DMS79 treated with DMSO at 0.1 percent for 48 hours (cell line): ENCODE measurements at regions not wholly inside any gene's neighbourhood (a gene's known extent, or its start where the extent isn't known, plus 50 kb on each side); places are given as distances from the start of the nearest gene placed in this dataset.
"Not testable (repeated sequence)": the region's sequence is repeated elsewhere in the genome, so short reads cannot be mapped to it uniquely, and the experiment has no call there.

Experiments
- DNase-seq: peaks from one replicate; lab custom pipeline; 2025; lab: John Stamatoyannopoulos, UW

DNA sequence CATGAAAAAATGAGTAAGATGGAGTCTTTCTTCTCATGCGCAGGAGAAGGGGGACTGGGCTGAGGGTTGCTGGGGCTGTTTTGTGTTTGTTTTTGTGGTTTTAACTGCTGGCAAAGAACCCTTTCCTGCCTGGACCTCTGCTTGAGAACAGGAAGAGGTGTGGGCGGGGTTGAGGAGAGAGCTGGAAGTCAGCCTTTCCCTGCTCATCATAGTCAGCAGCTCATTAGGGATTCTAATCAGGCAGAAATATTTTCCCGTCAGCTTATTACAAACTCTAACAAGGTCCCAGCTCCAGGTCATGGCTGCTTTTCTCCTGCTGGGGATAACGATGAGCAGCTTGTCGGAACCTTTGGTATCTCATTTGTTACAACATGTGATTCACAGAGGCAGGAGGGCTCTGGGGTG, 185.0 kb upstream of the NRXN3 start:
- DNase-seq, result peak; percentile 92

GRCh38 chr14:77986773-77987172, 183.4 kb upstream of the NRXN3 start:
- DNase-seq, result no peak

- DNase-seq, result no peak
Observed at GRCh38 chr14:77988096-77988870, 181.9 kb upstream of the NRXN3 start.

DNA sequence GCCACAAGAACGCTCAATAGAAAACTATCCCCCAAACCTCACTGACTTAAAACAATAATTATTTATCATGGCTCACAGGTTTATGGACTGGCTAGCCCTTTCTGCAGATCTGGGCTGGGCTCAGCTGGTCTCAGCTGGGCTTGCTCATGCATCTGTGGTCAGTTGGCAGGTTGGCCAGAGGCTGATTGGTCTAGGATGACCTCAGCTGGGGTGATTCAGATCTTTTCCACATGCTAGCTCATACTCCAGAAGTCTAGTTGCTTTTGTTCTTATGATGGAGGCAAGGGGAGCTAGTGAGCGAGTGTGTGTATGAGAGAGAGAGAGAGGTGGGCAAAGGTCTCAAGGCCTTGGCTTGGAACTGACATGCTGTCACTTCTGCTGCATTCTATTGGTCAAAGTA, 181.2 kb upstream of the NRXN3 start:
- DNase-seq, result no peak

DNA sequence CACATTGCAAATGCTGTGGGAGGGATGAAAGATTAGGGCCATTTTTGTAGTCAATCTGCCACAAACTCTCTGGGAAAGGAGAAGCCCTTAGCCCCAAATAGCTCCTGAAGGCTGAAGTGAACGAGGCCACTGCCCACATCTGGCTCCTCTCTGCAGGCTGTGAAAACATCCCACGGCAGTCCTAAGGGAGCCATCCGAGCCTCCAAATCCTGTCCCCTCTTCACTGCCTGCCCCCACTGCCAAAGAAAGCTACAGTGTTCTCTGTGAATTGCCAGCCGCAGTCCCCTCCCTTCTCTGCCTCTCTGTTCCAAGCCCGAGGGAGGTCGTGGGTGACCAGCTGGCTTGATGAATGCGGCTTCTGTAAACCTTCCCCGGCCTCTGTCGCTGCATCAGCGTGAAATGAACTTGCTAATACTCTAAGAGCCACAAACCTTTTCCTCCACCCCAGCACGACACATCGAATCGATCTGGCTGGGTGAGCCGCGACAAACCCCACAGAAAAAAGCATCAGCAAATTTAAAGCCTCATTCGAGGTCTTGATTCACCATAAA, 180.7 kb upstream of the NRXN3 start:
- no peak for DNase-seq

GRCh38 chr14:77990337-77990736, 179.8 kb upstream of the NRXN3 start:
- no peak for DNase-seq

GRCh38 chr14:77991128-77991772, 178.9 kb upstream of the NRXN3 start:
- no peak for DNase-seq

GRCh38 chr14:78005325-78005724, 164.8 kb upstream of the NRXN3 start:
- DNase-seq, result no peak

GRCh38 chr14:78007160-78007559, 163.0 kb upstream of the NRXN3 start:
- DNase-seq, result no peak

DNA sequence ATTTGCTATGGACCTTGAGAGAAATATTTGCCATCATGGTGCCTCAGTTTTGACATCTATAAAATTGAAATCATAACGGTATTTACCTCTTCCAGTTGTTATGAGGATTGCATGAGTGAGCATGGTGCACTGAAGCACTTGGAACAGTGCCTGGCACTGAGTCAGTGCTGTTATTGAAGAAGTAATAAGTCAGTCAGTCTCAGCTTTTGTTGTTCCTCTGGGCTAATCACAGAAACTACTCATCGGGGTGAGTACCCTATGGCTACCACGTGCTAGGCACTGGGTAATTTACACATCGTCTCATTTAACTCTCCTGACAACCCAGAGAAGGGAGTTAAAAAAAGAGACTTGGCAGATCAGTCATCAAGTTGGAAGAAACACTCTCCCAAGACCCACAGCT, 159.5 kb upstream of the NRXN3 start:
- DNase-seq, result no peak

DNA sequence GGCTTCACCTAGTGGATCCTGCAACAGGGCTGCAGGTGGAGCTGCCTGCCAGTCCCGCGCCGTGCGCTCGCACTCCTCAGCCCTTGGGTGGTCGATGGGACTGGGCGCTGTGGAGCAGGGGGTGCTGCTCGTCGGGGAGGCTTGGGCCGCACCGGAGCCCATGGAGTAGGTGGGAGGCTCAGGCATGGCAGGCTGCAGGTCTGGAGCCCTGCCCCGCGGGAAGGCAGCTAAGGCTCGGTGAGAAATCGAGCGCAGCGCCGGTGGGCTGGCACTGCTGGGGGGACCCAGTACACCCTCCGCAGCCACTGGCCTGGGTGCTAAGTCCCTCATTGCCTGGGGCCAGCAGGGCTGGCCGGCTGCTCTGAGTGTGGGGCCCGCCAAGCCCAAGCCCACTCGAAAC, 156.3 kb upstream of the NRXN3 start:
- not testable (repeated sequence) for DNase-seq

DNA sequence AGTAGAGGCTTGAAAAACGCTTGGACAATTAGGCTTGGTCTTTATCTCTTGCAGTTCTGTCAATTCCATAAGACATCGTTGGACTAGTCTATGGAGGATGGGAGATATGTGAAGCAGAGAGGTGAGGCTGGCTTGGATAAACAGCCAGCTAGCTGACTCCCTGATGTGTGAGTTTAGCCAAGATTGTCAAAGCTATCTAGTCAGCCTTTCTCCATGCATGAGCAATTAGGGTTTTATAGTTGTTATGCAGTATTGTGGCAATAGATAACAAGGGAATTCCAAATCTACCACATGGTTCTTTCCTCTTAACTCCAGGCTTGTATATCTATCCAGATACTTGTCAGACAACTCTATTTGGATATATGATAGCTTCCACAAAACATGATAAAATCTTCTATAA, 153.6 kb upstream of the NRXN3 start:
- no peak for DNase-seq

DNA sequence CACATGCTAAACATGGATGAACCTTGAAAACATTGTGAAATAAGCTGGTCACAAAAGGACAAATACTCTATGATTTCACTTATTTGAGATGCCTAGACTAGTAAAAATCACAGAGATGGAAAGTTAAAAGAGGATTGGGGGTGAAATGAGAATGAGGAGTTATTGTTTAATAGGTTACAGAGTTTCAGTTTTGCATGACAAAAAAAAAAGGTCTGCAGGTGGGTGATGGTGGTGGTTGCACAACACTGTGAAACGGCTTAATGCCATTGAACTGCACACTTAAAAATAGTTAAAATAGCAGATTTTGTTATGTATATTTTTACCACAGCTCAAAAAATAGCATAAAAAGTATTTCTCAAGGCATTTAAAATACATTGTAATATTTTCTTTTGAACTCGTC, 151.9 kb upstream of the NRXN3 start:
- no peak for DNase-seq

DNA sequence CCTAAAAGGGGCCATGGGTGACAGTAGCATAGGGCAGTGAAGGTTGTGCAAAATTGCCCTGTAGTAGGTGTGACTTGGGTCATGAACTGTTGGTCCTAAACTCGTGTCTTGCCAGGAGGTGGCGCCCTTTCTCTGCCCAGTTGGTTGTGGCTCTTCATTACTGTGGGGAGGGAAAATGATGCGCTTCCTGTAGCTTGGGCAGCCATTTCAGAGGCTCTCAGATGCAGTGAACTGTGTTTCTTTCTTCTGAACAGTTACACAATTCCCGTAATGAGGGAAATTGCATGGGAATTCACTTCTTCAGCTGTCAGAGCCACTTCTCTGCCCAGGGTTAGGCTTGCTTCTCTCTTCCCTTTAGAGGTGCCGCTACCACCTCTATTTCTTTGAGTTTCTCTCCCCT, 148.1 kb upstream of the NRXN3 start:
- DNase-seq, result peak; percentile 72

DNA sequence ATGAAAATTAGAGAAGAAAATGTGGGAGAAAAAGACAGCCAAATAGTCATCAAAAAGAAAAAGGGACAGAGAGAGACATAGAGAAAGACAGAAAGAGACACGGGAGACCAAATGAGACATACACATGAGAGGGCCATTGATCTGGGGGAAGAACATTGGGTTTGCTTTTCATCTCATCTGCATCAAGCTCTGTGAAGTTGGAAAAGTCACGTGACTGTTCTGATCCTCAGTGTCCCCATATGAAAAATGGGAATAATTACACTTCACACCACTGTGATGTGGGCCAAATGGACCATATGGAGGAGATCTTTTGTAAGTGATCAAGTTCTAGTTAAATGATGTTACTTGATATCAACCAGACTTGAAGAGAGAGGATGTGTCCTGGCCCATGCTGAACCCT, 147.1 kb upstream of the NRXN3 start:
- no peak for DNase-seq

GRCh38 chr14:78028471-78028870, 141.7 kb upstream of the NRXN3 start:
- DNase-seq, result peak; percentile 34

DNA sequence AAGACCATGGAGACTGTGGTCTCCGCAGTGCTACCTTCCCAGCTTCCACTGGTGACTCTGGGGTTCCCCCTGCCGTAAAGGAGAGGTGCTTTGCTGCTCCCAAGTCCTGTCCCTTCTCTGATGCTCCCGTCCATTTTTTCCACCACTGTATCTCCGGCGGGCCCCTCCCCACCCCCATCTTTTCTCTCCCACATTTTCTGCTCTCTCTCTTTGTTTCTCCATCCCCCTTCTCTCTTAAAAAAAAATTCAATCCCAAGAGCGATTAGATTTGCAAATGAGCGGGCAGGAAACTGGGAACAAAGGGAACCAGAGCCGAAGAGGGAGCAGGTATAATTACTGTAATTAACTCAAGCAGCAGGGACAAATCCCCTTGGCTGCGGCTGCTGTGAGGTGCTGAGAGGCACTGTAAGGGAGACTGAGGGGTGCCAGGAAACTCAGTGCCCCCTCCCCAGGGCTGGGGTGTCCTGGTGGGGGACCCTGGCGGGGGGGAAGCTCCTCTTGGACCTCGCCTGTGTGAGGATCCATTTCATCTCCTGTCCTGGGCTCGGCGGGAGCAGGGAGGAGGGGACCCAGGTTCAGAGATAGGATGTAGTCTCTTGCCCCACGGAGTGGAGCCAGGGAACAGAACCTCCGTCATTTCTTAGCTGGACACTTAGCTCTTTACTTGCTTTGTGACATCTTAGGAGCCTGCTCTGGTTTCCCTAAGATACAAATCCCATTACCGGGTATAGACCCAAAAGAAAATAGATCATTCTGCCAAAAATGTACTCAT, 140.4 kb upstream of the NRXN3 start:
- no peak for DNase-seq

- DNase-seq, result no peak
Observed at GRCh38 chr14:78043349-78043748, 126.8 kb upstream of the NRXN3 start.

GRCh38 chr14:78048120-78048519, 122.1 kb upstream of the NRXN3 start:
- no peak for DNase-seq

DNA sequence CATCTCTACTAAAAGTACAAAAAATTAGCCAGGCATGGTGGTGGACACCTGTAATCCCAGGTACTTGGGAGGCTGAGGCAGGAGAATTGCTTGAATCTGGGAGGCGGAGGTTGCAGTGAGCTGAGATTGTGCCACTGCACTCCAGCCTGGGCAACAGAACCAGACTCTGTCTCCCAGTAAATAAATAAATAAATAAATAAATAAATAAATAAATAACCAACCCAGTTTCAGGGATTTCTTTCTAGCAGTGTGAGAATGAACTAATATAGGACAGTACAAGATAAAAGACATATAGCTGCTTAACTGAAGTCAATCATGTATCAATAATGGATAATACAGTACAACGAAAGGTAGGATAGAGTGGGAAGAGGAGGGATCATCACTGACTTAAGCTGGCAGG, 113.3 kb upstream of the NRXN3 start:
- not testable (repeated sequence) for DNase-seq

DNA sequence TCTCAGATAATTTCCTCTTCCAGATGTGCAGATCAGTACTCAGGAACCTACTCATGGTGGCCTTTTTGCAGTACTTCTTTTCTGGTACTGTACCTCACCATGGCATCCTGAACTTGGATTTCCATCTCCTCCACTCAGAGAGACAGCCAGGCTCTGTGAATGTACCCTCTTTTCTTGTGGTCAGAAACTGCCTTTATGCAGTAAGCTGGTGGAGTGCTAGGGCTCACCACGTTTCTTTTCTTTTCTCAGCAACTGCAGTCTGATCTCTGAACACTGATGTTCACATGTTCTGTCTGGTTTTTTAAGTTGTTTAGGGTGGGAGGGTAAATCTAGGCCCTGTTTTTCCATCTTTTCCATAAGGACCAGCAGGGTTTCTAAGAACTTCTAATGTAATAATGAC, 99.8 kb upstream of the NRXN3 start:
- DNase-seq, result no peak

DNA sequence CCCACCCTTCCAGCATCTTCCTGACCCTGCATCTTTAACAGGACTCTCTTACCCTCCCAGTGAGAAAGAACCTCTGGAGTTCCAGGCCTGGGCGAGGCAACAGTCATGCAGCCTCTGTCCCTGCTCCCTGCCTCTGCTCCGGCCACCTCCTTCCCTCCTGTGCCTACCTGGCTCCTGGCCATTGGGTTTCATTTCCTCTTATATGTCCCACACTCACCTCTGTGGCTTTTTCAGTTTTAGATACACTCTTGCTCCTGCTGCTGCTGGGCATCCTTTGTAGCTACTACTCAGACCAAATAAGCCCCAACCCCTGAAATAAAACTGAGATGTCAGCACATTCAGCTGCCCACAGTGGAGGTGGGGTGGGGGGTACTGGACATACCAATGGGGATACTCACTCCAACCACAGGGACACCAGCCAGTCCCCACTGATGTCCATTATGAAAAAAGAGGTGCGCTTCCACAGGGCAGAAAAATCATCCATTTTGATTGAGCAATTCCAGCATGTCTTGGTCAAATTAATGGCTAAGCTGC, 99.1 kb upstream of the NRXN3 start:
- no peak for DNase-seq

DNA sequence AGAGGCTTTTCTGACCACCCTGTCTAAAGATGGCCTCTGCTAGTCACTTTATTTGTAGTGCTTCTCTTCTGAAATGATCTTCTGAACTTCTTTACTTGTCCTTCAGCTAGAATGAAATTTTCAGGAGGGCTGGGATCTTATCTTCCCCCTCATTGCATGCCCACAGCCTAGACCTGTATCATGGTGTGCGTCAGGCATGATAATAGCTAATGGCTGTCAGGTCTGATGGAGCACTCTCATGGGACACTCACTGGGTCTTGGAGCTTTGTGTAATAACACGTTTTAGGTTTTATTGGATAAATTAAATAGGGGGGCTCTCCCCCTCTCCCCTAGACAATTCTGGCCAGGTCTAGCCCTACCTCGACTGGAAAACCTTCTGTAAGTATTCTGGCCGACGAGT, 97.1 kb upstream of the NRXN3 start:
- no peak for DNase-seq
